ENCODE measurements at regions not wholly inside any gene's neighbourhood (a gene's known extent, or its start where the extent isn't known, plus 50 kb on each side); places are given as distances from the start of the nearest gene placed in this dataset.

DNA sequence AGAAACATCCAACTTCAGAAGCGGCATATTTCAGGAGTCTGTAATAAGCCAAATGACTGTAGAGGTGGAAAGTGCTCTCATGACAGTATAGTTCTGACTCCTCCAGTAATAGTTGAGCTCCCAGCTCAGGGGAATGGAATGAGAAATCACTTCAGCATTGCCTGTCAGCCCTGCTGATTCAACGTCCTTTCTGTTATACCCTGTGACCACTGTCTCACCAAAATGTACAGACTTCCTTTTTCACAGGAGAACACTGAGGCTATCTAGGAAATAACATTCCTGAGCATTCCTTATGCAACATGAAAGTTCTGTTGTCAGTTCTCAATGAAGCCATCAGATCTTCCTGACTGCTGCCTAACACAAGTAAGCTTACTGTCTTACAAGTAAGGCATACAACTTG is 284.5 kb upstream of the MME start:
- no peak for TF ChIP-seq BCL3 (IDR thresholded peaks at IDR 0.05)
- no peak for TF ChIP-seq KDM1A (IDR thresholded peaks at IDR 0.05; ENCODE audit: low read depth)
- TF ChIP-seq MYC (IDR thresholded peaks at IDR 0.05; ENCODE audit: borderline replicate concordance, low read length) = no peak
- no peak for TF ChIP-seq HEYL (CRISPR knock-in tag; IDR thresholded peaks at IDR 0.05)
- TF ChIP-seq, protein P1, sequence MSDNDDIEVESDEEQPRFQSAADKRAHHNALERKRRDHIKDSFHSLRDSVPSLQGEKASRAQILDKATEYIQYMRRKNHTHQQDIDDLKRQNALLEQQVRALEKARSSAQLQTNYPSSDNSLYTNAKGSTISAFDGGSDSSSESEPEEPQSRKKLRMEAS (IDR thresholded peaks at IDR 0.05) = no peak
- Histone ChIP-seq H3K4me3 (no peak overlapping the region), H3K9me3 (no peaks in the 10 kb centered on the region), H3K27ac (no peak overlapping the region), H3K4me1 (no peaks in the 10 kb centered on the region), H3K4me2 (no peak overlapping the region)
- no peak for DNase-seq (ENCODE audit: low read depth in 1 of 2, low spot score in 1 of 2)
- ATAC-seq = no peak
- FAIRE-seq = no peak
- ChIA-PET CTCF (no interaction called here), POLR2A (no interaction called here)
- WGBS (ENCODE audit: missing lambda C conversion rate) = 8% methylated on average over 2 of the region's 2 CpGs

- ChIA-PET CTCF (no interaction called here), POLR2A (no interaction called here)
- FAIRE-seq (no peak), ATAC-seq (no peak), DNase-seq (ENCODE audit: low read depth in 1 of 2, low spot score in 1 of 2) (no peak)
- Histone ChIP-seq H3K4me2 (no peak overlapping the region), H3K4me3 (no peak overlapping the region), H3K4me1 (no peaks in the 10 kb centered on the region), H3K27ac (no peak overlapping the region), H3K9me3 (no peaks in the 10 kb centered on the region)
- no peak for TF ChIP-seq SREBF2 (IDR thresholded peaks at IDR 0.05)
- TF ChIP-seq, protein P2, sequence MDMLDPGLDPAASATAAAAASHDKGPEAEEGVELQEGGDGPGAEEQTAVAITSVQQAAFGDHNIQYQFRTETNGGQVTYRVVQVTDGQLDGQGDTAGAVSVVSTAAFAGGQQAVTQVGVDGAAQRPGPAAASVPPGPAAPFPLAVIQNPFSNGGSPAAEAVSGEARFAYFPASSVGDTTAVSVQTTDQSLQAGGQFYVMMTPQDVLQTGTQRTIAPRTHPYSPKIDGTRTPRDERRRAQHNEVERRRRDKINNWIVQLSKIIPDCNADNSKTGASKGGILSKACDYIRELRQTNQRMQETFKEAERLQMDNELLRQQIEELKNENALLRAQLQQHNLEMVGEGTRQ (IDR thresholded peaks at IDR 0.05) = no peak
- TF ChIP-seq ATOH8 (CRISPR knock-in tag; IDR thresholded peaks at IDR 0.05; ENCODE audit: low read depth) = no peak
- no peak for TF ChIP-seq NR3C1 (IDR thresholded peaks at IDR 0.05)
- no peak for TF ChIP-seq HEYL (CRISPR knock-in tag; IDR thresholded peaks at IDR 0.05)
- TF ChIP-seq CBX8 (IDR thresholded peaks at IDR 0.05) = no peak
- TF ChIP-seq FOSB (CRISPR knock-in tag; IDR thresholded peaks at IDR 0.05) = no peak
- TF ChIP-seq HOXB13 (CRISPR knock-in tag; IDR thresholded peaks at IDR 0.05; ENCODE audit: low read depth) = no peak
Observed at GRCh38 chr3:154794814-154795445, 285.2 kb upstream of the MME start.

DNA sequence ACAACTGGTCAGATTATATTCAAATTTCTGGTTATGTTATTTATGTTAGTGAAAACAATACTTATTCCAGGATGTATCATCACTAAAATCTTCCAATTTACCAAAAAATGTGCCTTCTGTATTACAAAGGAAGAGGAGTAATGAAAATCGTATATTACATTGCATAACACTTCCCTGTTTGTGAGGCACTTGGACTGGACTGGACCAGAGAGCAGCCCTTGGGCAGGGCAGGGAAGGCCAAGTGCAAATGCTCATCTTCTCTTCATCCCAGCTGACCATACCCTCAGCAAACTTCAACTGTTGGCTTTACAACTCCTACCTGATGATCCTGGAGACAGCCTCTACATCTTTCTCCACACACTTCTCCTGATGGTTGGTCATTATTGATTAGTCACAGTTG is 285.7 kb upstream of the MME start:
- Histone ChIP-seq H3K4me2 (no peak overlapping the region), H3K4me1 (no peaks in the 10 kb centered on the region), H3K9me3 (no peaks in the 10 kb centered on the region), H3K4me3 (no peak overlapping the region), H3K27ac (no peak overlapping the region)
- TF ChIP-seq MYC (IDR thresholded peaks at IDR 0.05; ENCODE audit: borderline replicate concordance, low read length) (no peak), KDM5A (IDR thresholded peaks at IDR 0.05) (no peak), BCL3 (IDR thresholded peaks at IDR 0.05) (no peak), PHF8 (IDR thresholded peaks at IDR 0.05; ENCODE audit: borderline replicate concordance, low read depth) (no peak), GATA3 (IDR thresholded peaks at IDR 0.05; ENCODE audit: borderline replicate concordance) (no peak)
- FAIRE-seq (no peak), DNase-seq (ENCODE audit: low read depth in 1 of 2, low spot score in 1 of 2) (no peak), ATAC-seq (no peak)
- CTCF ChIA-PET = no interaction called here
- WGBS (ENCODE audit: missing lambda C conversion rate) = 3% methylated on average over 1 of the region's 1 CpG
- POLR2A ChIA-PET = no interaction called here

- POLR2A ChIA-PET = no interaction called here
- ATAC-seq = no peak
- Histone ChIP-seq H3K27ac (no peak overlapping the region), H3K4me2 (no peak overlapping the region), H3K4me3 (no peak overlapping the region), H3K4me1 (no peaks in the 10 kb centered on the region), H3K9me3 (no peaks in the 10 kb centered on the region)
- no peak for DNase-seq (ENCODE audit: low read depth in 1 of 2, low spot score in 1 of 2)
- 5% methylated on average over 1 of the region's 1 CpG for WGBS (ENCODE audit: missing lambda C conversion rate)
- CTCF ChIA-PET = interaction anchor here (0.6 kb wide), 1 partner anchor 420 kb away, joined by 3 read pairs; no protein-coding TSS in a partner anchor
- no peak for FAIRE-seq
- no peak for TF ChIP-seq PHF8 (IDR thresholded peaks at IDR 0.05; ENCODE audit: borderline replicate concordance, low read depth)
- TF ChIP-seq CHD4 (IDR thresholded peaks at IDR 0.05; ENCODE audit: borderline replicate concordance) = no peak
- TF ChIP-seq POLR2A (IDR thresholded peaks at IDR 0.05; ENCODE audit: low read length) = no peak
- no peak for TF ChIP-seq TFCP2L1 (CRISPR knock-in tag; IDR thresholded peaks at IDR 0.05)
- TF ChIP-seq CTCF (IDR thresholded peaks at IDR 0.05) = no peak
- TF ChIP-seq SREBF2 (IDR thresholded peaks at IDR 0.05) = no peak
Observed at GRCh38 chr3:154792828-154793227, 287.3 kb upstream of the MME start.

Data from A549 (cell line).